Ovary (tissue), 3 donors: ENCODE measurements at regions not wholly inside any gene's neighbourhood (a gene's known extent, or its start where the extent isn't known, plus 50 kb on each side); places are given as distances from the start of the nearest gene placed in this dataset.

Experiments used
- EP300 ChIP-seq: sonication (generic); formaldehyde crosslinking; IDR thresholded peaks from one replicate; pipeline ENCODE4 v1.6.1; 2017; ENCODE audit warnings: antibody characterized with exemption
- POLR2A ChIP-seq: fragments of 450-650 bp; IDR thresholded peaks from one replicate; pipeline ENCODE4 v1.6.1; 2017; ENCODE audit warnings: antibody characterized with exemption, mild to moderate bottlenecking, moderate library complexity
- TF ChIP-seq, protein P1 (sequence below), 3 donors: fragments of 450-650 bp in 2 of 3; fragments of 200-600 bp in 1 of 3; IDR thresholded peaks; one replicate each; pipeline versions ENCODE4 v1.5.1 to v1.8.0; 2016 to 2022; ENCODE audit warnings: antibody characterized with exemption in 3 of 3, mild to moderate bottlenecking in 1 of 3
- donor health status: DM: no; HTN: no; CAD: no.

DNA sequence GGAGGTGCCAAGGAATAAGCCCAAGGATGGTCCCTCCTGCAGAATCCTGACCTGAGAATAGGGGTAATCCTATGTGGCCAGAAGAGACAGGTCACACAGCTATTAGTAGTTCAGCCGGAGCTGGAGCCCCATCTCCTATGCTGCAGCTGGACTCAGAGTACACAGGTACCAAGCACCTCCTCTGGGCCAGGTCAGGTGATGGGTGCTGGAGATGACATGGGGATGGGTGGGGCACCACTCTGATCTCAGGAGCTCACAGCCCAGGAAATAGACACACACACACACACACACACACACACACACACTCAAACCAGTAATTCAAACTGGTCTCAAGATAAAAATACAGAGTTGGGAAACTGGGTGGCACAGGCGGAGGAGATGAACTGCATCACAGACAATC, 54.2 kb upstream of the SSBP3 start:
- TF ChIP-seq, protein P1, sequence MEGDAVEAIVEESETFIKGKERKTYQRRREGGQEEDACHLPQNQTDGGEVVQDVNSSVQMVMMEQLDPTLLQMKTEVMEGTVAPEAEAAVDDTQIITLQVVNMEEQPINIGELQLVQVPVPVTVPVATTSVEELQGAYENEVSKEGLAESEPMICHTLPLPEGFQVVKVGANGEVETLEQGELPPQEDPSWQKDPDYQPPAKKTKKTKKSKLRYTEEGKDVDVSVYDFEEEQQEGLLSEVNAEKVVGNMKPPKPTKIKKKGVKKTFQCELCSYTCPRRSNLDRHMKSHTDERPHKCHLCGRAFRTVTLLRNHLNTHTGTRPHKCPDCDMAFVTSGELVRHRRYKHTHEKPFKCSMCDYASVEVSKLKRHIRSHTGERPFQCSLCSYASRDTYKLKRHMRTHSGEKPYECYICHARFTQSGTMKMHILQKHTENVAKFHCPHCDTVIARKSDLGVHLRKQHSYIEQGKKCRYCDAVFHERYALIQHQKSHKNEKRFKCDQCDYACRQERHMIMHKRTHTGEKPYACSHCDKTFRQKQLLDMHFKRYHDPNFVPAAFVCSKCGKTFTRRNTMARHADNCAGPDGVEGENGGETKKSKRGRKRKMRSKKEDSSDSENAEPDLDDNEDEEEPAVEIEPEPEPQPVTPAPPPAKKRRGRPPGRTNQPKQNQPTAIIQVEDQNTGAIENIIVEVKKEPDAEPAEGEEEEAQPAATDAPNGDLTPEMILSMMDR (IDR thresholded peaks at IDR 0.05): no peak
- no peak for TF ChIP-seq EP300
- no peak for TF ChIP-seq POLR2A
